Tibial artery (tissue), 4 donors: ENCODE measurements at regions not wholly inside any gene's neighbourhood (a gene's known extent, or its start where the extent isn't known, plus 50 kb on each side); places are given as distances from the start of the nearest gene placed in this dataset.

Experiments
- DNase-seq, 2 donors: peaks; one replicate each; pipeline ENCODE4 v3.0.0-alpha.2; 2019
- H3K27ac ChIP-seq, 2 donors: fragments of 200-600 bp; sonication (generic) in 1 of 2; 1 replicate in 1 of 2; 2 replicates in 1 of 2; pipeline ENCODE4 v1.5.1; 2018 to 2019; ENCODE audit warnings: mild to moderate bottlenecking in 1 of 2
- H3K27me3 ChIP-seq, 2 donors: fragments of 200-600 bp; sonication (generic) in 1 of 2; one replicate each; pipeline versions ENCODE4 v1.5.1 to v1.6.0; 2016 to 2019
- H3K36me3 ChIP-seq, 3 donors: fragments of 200-600 bp; sonication (generic) in 2 of 3; one replicate each; pipeline ENCODE4 v1.5.1; 2016 to 2019; ENCODE audit warnings: mild to moderate bottlenecking in 2 of 3
- H3K4me1 ChIP-seq, 4 donors: fragments of 200-600 bp; sonication (generic) in 2 of 4; 1 replicate in 3 of 4; 2 replicates in 1 of 4; pipeline ENCODE4 v1.5.1; 2016 to 2019
- H3K4me3 ChIP-seq, 2 donors: fragments of 200-600 bp; sonication (generic) in 1 of 2; 1 replicate in 1 of 2; 2 replicates in 1 of 2; pipeline ENCODE4 v1.5.1; 2018 to 2019; ENCODE audit warnings: mild to moderate bottlenecking in 2 of 2
- H3K9me3 ChIP-seq, 3 donors: fragments of 200-600 bp; sonication (generic) in 1 of 3; one replicate each; pipeline ENCODE4 v1.5.1; 2016 to 2019
- intact Hi-C: fragments of 100-400 bp; cut with DNase I; formaldehyde crosslinking; loops from one replicate; pipeline ENCODE4 v1.15.0; 2023; ENCODE audit warnings: low total_unique reads
- TF ChIP-seq, protein P1 (sequence below), 2 experiments: fragments of 200-600 bp in 1 of 2; fragments of 450-650 bp in 1 of 2; IDR thresholded peaks; one replicate each; pipeline ENCODE4 v1.5.1; 2017 to 2019; ENCODE audit warnings: antibody characterized with exemption in 2 of 2, mild to moderate bottlenecking in 1 of 2, moderate library complexity in 1 of 2

DNA sequence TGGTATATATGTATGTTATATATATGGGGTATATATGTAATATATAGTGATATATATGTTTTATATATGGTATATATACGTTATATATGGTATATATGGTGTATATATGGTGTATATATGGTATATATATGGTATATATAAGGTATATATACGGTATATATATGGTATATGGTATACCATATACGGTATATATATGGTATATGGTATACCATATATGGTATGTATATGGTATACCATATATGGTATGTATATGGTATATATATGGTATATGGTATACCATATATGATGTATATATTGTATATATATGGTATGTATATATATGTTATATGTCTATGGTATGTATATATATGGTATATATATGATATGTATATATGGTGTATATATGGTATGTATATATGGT, 447.7 kb upstream of the USP24 start:
- TF ChIP-seq, protein P1, sequence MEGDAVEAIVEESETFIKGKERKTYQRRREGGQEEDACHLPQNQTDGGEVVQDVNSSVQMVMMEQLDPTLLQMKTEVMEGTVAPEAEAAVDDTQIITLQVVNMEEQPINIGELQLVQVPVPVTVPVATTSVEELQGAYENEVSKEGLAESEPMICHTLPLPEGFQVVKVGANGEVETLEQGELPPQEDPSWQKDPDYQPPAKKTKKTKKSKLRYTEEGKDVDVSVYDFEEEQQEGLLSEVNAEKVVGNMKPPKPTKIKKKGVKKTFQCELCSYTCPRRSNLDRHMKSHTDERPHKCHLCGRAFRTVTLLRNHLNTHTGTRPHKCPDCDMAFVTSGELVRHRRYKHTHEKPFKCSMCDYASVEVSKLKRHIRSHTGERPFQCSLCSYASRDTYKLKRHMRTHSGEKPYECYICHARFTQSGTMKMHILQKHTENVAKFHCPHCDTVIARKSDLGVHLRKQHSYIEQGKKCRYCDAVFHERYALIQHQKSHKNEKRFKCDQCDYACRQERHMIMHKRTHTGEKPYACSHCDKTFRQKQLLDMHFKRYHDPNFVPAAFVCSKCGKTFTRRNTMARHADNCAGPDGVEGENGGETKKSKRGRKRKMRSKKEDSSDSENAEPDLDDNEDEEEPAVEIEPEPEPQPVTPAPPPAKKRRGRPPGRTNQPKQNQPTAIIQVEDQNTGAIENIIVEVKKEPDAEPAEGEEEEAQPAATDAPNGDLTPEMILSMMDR (IDR thresholded peaks at IDR 0.05), result no peak
- no peaks in the 10 kb centered on the region for H3K27me3 ChIP-seq
- H3K4me3 ChIP-seq, result no peak overlapping the region
- peaks cover 0 to 17% (median 9%) of the 10 kb centered on the region in 4 donors for H3K4me1 ChIP-seq
- no peaks in the 10 kb centered on the region for H3K9me3 ChIP-seq
- intact Hi-C loops, result no loop called here
- H3K36me3 ChIP-seq, result no peaks in the 10 kb centered on the region
- no peak overlapping the region for H3K27ac ChIP-seq
- DNase-seq, result no peak

DNA sequence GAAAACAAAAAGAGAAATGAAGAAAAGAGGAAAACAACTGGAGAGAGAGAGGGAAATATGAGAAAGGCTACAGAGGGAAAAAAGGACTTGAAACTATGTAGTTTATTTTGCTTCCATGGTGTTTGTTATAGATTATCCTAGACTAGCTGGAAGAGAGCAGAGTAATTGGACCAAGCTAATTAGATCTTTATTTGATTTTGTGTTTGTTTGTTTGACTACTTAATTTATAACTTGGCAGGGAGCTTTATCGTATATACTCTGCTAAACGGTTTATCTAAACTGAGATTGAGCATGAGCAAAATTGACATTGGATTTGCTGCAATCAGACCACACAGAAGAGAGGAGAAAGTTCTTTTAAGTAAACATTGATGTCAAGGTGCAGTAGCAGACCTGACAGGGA, 443.8 kb upstream of the USP24 start:
- Histone ChIP-seq H3K36me3 (no peaks in the 10 kb centered on the region), H3K27ac (peak overlapping the region; percentile 47 to 78), H3K27me3 (no peaks in the 10 kb centered on the region), H3K4me1 (peaks cover 0 to 43% (median 18%) of the 10 kb centered on the region in 4 donors), H3K9me3 (no peaks in the 10 kb centered on the region), H3K4me3 (no peak overlapping the region)
- intact Hi-C loops, result no loop called here
- DNase-seq, result no peak
- TF ChIP-seq, protein P1 (IDR thresholded peaks at IDR 0.05), result no peak

DNA sequence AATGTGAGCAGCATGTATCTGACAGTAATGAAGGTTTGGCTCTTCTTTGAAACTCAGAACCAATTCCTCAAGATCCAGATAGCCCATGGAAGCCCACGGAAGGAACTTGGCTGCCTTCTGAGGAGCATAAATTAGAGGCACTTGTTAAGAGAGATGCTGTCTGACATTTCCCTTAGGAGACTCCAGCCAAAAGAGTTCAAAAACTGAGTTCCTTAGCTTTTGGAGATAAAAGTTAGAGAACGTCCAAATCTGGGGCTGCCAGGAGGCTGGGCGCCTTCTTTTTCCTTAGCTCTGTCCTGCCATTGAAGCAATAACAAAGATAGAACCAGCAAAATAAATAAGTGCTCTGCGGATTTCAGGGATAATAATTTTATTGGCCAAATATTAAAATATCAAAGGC, 439.6 kb upstream of the USP24 start:
- H3K9me3 ChIP-seq, result no peaks in the 10 kb centered on the region
- intact Hi-C loops, result no loop called here
- TF ChIP-seq, protein P1 (IDR thresholded peaks at IDR 0.05), result no peak
- no peak for DNase-seq
- H3K36me3 ChIP-seq, result no peaks in the 10 kb centered on the region
- peak overlapping the region; percentile 68 to 78 for H3K27ac ChIP-seq
- H3K4me3 ChIP-seq, result no peak overlapping the region
- H3K27me3 ChIP-seq, result no peaks in the 10 kb centered on the region
- H3K4me1 ChIP-seq, result peaks cover 0 to 56% (median 30%) of the 10 kb centered on the region in 4 donors

DNA sequence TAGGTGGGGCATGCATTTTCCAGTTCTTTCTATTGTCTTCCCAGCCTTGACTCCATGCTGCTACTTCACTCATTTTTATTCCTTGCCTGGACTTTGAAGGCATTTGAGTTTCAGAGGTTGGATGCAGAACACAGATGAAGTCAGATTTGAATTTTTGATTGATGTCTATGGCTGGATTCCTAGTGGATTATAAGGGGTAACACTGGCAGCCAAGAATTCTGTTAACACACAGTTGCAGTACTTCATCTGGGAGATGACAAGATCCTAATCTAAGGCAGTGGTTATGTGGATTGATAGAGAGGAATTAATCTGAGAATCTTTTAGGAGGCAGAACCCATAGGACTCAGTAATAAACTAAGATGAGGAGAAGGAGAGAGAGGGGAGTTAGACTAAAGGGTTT, 439.0 kb upstream of the USP24 start:
- no peaks in the 10 kb centered on the region for H3K9me3 ChIP-seq

DNA sequence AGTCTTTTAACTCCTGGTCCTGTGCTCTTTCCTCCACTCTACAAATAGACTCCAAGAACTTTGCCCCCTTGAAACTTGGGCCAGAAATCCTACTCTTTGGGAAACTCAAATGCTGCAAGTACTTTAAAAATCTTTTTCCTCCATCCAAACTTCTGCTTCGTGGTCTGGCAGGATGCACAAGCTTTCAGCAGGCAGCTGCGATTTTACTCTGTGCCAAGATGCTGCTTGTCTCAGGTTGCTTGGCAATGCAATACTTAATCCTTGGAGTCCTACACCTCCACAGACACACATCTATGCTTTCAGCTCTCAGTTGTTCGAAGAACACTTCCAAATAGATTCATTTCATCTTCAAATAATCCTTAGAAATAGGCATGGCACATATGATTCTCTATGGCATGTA, 435.3 kb upstream of the USP24 start:
- no peaks in the 10 kb centered on the region for H3K27me3 ChIP-seq
- H3K4me1 ChIP-seq, result peaks cover 0 to 54% (median 22%) of the 10 kb centered on the region in 4 donors
- H3K9me3 ChIP-seq, result no peaks in the 10 kb centered on the region
- H3K36me3 ChIP-seq, result no peaks in the 10 kb centered on the region
- H3K27ac ChIP-seq, result peak overlapping the region; percentile 46 to 74
- no peak for DNase-seq
- TF ChIP-seq, protein P1 (IDR thresholded peaks at IDR 0.05), result no peak
- no peak overlapping the region for H3K4me3 ChIP-seq
- intact Hi-C loops, result no loop called here

More for the DNA sequence above, 439.0 kb upstream of the USP24 start:
- no peaks in the 10 kb centered on the region for H3K27me3 ChIP-seq
- peaks cover 0 to 54% (median 27%) of the 10 kb centered on the region in 4 donors for H3K4me1 ChIP-seq
- H3K4me3 ChIP-seq, result no peak overlapping the region
- TF ChIP-seq, protein P1 (IDR thresholded peaks at IDR 0.05), result no peak
- intact Hi-C loops, result no loop called here
- H3K27ac ChIP-seq, result peak overlapping the region; percentile 68 to 78
- no peaks in the 10 kb centered on the region for H3K36me3 ChIP-seq
- DNase-seq, result no peak

DNA sequence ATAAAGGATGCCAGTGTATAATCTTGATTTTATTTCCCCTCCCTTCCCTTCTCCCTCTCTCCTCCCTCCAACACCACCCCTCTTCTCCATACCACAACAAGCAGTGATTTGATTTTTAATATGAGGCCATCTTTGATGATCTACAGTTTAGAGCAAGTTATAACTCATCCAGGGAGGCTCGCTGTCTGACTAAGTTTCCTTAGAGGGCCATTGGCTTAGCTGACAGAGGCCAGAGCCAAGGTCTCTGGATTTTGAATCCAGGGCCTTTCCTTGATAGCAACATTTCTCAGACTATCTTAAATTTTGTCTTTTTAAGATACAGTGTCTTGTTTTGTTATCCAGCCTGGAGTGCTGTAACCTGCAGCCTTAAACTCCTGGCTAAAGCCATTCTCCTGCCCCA, 431.0 kb upstream of the USP24 start:
- intact Hi-C loops, result no loop called here
- Histone ChIP-seq H3K9me3 (no peaks in the 10 kb centered on the region), H3K4me3 (no peak overlapping the region), H3K27me3 (no peaks in the 10 kb centered on the region), H3K4me1 (peaks cover 0 to 46% (median 15%) of the 10 kb centered on the region in 4 donors), H3K27ac (peak overlapping the region in 1 of 2 donors; percentile 14), H3K36me3 (no peaks in the 10 kb centered on the region)
- no peak for DNase-seq
- TF ChIP-seq, protein P1 (IDR thresholded peaks at IDR 0.05), result no peak
